ENCODE measurements at regions not wholly inside any gene's neighbourhood (a gene's known extent, or its start where the extent isn't known, plus 50 kb on each side); places are given as distances from the start of the nearest gene placed in this dataset.

- Mint-ChIP-seq H3K27ac (no peak overlapping the region), H3K4me1 (ENCODE audit: low read depth) (no peaks in the 10 kb centered on the region), H3K27me3 (no peaks in the 10 kb centered on the region), H3K36me3 (ENCODE audit: insufficient read depth) (no peaks in the 10 kb centered on the region), H3K4me3 (ENCODE audit: low read depth) (no peak overlapping the region), H3K9me3 (ENCODE audit: low read depth) (peaks cover 3% of the 10 kb centered on the region)
- TF ChIP-seq, protein P1, sequence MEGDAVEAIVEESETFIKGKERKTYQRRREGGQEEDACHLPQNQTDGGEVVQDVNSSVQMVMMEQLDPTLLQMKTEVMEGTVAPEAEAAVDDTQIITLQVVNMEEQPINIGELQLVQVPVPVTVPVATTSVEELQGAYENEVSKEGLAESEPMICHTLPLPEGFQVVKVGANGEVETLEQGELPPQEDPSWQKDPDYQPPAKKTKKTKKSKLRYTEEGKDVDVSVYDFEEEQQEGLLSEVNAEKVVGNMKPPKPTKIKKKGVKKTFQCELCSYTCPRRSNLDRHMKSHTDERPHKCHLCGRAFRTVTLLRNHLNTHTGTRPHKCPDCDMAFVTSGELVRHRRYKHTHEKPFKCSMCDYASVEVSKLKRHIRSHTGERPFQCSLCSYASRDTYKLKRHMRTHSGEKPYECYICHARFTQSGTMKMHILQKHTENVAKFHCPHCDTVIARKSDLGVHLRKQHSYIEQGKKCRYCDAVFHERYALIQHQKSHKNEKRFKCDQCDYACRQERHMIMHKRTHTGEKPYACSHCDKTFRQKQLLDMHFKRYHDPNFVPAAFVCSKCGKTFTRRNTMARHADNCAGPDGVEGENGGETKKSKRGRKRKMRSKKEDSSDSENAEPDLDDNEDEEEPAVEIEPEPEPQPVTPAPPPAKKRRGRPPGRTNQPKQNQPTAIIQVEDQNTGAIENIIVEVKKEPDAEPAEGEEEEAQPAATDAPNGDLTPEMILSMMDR (IDR thresholded peaks at IDR 0.05; ENCODE audit: unreplicated experiment), result no peak
- DNase-seq (ENCODE audit: low spot score, unreplicated experiment), result no peak
These were observed 876.6 kb downstream of the MRPL39 start for GRCh38 chr21:24730661-24731060.

DNA sequence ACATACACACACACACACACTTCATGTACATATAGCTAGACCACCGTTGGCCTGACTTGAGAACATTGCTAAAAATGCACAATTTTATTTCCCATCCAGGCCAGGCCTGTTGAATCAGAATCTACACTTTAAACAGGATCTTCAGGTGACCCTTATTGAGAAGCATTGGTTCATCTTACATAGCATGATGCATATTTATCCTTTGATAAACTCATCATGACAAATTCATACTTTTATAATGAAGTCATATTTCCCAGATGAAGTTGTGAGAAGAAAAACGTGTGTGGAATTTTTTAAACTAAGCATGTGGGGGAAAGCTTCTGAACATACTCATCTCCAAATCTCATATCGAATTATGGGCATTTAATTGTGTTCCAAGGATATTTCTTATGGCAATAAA, 877.7 kb downstream of the MRPL39 start:
- Mint-ChIP-seq H3K4me1 (ENCODE audit: low read depth) (no peaks in the 10 kb centered on the region), H3K4me3 (ENCODE audit: low read depth) (no peak overlapping the region), H3K36me3 (ENCODE audit: insufficient read depth) (no peaks in the 10 kb centered on the region), H3K27me3 (no peaks in the 10 kb centered on the region), H3K27ac (no peak overlapping the region), H3K9me3 (ENCODE audit: low read depth) (peaks cover 3% of the 10 kb centered on the region)
- no peak for DNase-seq (ENCODE audit: low spot score, unreplicated experiment)
- TF ChIP-seq, protein P1 (IDR thresholded peaks at IDR 0.05; ENCODE audit: unreplicated experiment), result no peak

DNA sequence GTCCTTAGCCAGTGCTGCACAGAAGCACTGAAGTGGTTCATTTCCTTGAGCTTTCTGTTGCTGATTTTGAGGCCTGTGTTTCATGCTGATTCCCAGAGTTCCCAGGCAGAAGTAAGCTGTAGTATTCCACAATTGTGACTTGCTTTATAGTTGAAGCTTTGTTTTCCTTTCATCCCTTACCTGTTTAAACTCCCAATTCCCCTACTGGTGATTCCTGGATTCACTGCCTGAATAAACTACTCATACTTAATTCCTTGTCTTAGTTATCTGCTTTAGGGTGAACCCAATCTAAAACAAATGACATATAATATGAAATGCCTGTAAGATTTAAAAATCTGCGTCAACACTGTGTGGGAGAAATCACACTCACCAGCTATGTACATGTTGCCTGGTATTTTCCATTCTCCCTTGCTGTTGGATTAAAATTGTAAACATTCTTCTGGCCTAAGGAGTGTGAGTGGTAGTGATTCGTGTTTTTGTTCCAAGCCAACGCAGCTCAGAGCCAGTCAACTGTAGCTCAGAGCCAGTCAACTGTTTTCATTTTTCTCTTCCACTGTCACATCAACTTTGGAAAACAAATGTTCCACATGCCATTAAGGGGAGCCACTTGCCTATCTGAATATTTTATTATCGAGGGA, 879.4 kb downstream of the MRPL39 start:
- Mint-ChIP-seq H3K36me3 (ENCODE audit: insufficient read depth) (no peaks in the 10 kb centered on the region), H3K4me1 (ENCODE audit: low read depth) (no peaks in the 10 kb centered on the region), H3K27ac (no peak overlapping the region), H3K9me3 (ENCODE audit: low read depth) (peaks cover 3% of the 10 kb centered on the region), H3K4me3 (ENCODE audit: low read depth) (no peak overlapping the region), H3K27me3 (no peaks in the 10 kb centered on the region)
- TF ChIP-seq, protein P1 (IDR thresholded peaks at IDR 0.05; ENCODE audit: unreplicated experiment), result no peak
- no peak for DNase-seq (ENCODE audit: low spot score, unreplicated experiment)

- Mint-ChIP-seq H3K9me3 (ENCODE audit: low read depth) (peaks cover 18% of the 10 kb centered on the region), H3K4me3 (ENCODE audit: low read depth) (no peak overlapping the region), H3K27ac (no peak overlapping the region), H3K4me1 (ENCODE audit: low read depth) (no peaks in the 10 kb centered on the region), H3K36me3 (ENCODE audit: insufficient read depth) (no peaks in the 10 kb centered on the region), H3K27me3 (no peaks in the 10 kb centered on the region)
- TF ChIP-seq, protein P1 (IDR thresholded peaks at IDR 0.05; ENCODE audit: unreplicated experiment), result no peak
- no peak for DNase-seq (ENCODE audit: low spot score, unreplicated experiment)
These were observed 890.9 kb downstream of the MRPL39 start for GRCh38 chr21:24716281-24716918.

GRCh38 chr21:24714646-24715200, 892.6 kb downstream of the MRPL39 start:
- TF ChIP-seq, protein P1 (IDR thresholded peaks at IDR 0.05; ENCODE audit: unreplicated experiment), result no peak
- no peaks in the 10 kb centered on the region for H3K36me3 Mint-ChIP-seq (ENCODE audit: insufficient read depth)
- no peaks in the 10 kb centered on the region for H3K27me3 Mint-ChIP-seq
- no peak overlapping the region for H3K4me3 Mint-ChIP-seq (ENCODE audit: low read depth)
- H3K27ac Mint-ChIP-seq, result no peak overlapping the region
- H3K4me1 Mint-ChIP-seq (ENCODE audit: low read depth), result no peaks in the 10 kb centered on the region
- H3K9me3 Mint-ChIP-seq (ENCODE audit: low read depth), result peaks cover 26% of the 10 kb centered on the region
- no peak for DNase-seq (ENCODE audit: low spot score, unreplicated experiment)
